MG63 (cell line): ENCODE measurements at regions not wholly inside any gene's neighbourhood (a gene's known extent, or its start where the extent isn't known, plus 50 kb on each side); places are given as distances from the start of the nearest gene placed in this dataset.
A peak's percentile ranks its signal among the peaks of the same experiment; 100 is the strongest.

Source experiments
- DNase-seq: peaks from one replicate; pipeline ENCODE4 v3.0.0-alpha.2; 2020
- H3K27me3 ChIP-seq: fragments of 250-450 bp; sonication (Bioruptor Pico); 2 replicates; pipeline ENCODE4 v1.5.1; 2020; ENCODE audit warnings: mild to moderate bottlenecking, moderate library complexity
- H3K36me3 ChIP-seq: fragments of 250-450 bp; sonication (Bioruptor Pico); 2 replicates; pipeline ENCODE4 v1.5.1; 2020; ENCODE audit warnings: mild to moderate bottlenecking, moderate library complexity
- H3K4me3 ChIP-seq: fragments of 250-450 bp; sonication (Bioruptor Pico); 2 replicates; pipeline ENCODE4 v1.5.1; 2020; ENCODE audit warnings: mild to moderate bottlenecking, moderate library complexity
- H3K9me3 ChIP-seq: fragments of 250-450 bp; sonication (Bioruptor Pico); 2 replicates; pipeline ENCODE4 v1.5.1; 2020; ENCODE audit warnings: mild to moderate bottlenecking, moderate library complexity

- no peaks in the 10 kb centered on the region for H3K36me3 ChIP-seq
- no peak for DNase-seq
Observed at GRCh38 chr10:3699916-3700315, 85.1 kb downstream of the KLF6 start.

DNA sequence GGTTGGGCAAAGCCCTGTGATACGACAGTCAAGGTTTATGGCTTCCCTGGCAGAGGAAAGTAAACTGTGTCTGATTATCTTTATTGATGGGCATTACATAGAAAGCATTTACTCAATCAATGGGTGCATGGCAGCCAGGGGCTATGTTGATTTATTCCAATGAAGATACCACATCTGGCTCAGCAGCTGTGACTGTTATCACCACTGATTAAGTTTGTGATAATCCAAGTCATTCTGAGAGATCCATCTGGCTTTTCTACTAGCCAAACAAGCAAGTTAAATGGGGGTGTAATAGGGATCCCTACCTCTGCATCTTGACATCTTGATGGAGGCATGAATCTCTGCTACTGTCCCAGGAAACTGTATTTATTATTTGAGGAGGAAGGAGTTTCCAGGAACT is 86.7 kb downstream of the KLF6 start:
- no peaks in the 10 kb centered on the region for H3K27me3 ChIP-seq
- no peaks in the 10 kb centered on the region for H3K9me3 ChIP-seq

More at GRCh38 chr10:3699916-3700315, 85.1 kb downstream of the KLF6 start:
- Histone ChIP-seq H3K4me3 (no peak overlapping the region), H3K9me3 (no peaks in the 10 kb centered on the region), H3K27me3 (no peaks in the 10 kb centered on the region)

DNA sequence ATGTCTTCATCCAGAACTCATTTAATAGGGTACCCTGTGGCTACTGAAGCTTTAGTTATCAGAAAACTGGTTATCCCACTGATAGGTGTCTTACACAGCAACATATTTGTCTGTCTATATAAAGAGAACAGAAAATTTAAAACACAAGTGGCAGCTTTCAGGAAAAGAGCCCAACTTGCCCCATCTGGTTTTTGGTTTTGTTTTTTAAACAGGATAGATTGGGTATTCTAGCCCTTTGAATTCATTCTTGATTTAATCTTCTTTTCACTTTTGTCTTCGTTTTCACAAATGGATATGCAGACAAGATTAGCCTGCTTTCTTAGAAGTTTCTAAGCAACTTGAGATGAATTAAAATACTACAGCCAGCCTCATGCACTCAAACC is 91.3 kb downstream of the KLF6 start:
- Histone ChIP-seq H3K27me3 (no peaks in the 10 kb centered on the region), H3K9me3 (no peaks in the 10 kb centered on the region), H3K4me3 (no peak overlapping the region), H3K36me3 (no peaks in the 10 kb centered on the region)
- no peak for DNase-seq

More for the DNA sequence above, 86.7 kb downstream of the KLF6 start:
- DNase-seq: no peak
- Histone ChIP-seq H3K36me3 (no peaks in the 10 kb centered on the region), H3K4me3 (no peak overlapping the region)

- Histone ChIP-seq H3K36me3 (no peaks in the 10 kb centered on the region), H3K4me3 (no peak overlapping the region), H3K27me3 (no peaks in the 10 kb centered on the region), H3K9me3 (no peaks in the 10 kb centered on the region)
- DNase-seq: no peak
Observed at GRCh38 chr10:3693022-3693697, 91.8 kb downstream of the KLF6 start.

DNA sequence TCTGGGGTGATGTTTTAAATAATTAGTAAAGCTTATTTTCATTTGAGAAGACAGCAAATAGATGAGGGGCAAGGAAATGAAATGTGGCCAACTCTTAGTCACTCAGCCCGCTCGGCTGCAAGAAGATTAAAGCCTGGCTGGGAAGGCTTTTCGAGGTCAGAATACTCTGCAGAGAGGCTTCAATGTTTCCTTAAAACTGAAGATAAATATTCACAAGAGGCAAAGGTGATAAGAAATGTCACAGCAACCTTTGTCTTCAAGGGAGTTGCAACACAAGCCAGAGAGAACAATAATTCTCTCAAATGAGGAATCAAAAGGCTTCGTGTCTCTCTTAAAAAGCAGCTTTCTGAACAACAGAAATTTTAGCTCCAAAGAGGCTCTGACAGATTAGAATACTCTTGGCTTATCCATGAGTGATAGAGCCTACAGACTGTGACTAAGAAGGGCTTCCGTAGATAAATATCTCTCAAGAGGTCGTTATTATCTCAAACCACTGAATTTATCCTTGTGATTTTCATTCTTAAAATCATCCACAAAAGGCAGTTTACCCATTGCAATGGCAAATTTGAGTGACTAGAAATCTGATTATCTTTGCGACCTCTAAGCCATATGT is 92.5 kb downstream of the KLF6 start:
- Histone ChIP-seq H3K36me3 (no peaks in the 10 kb centered on the region), H3K27me3 (no peaks in the 10 kb centered on the region), H3K9me3 (no peaks in the 10 kb centered on the region), H3K4me3 (no peak overlapping the region)
- no peak for DNase-seq

DNA sequence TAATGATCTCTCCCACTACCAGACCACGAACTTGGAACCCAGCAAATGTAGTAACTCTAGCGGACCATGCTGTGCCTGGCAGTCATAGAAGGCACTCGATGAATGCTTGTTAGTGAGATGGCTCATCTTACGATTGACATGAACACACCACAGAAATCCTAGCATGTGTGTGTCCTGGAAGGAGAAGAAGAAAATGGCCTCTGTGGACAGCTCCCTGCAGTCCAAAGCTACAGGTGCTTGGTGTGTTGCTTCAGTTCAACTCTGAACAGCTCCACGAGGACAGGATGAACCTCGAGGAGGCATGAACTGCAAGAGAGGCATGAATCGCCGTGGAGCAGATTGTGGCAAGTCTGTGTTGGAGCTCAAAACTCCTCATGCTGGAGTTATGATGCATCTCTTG is 93.5 kb downstream of the KLF6 start:
- Histone ChIP-seq H3K4me3 (no peak overlapping the region), H3K36me3 (no peaks in the 10 kb centered on the region), H3K27me3 (no peaks in the 10 kb centered on the region), H3K9me3 (no peaks in the 10 kb centered on the region)
- no peak for DNase-seq

- Histone ChIP-seq H3K36me3 (no peaks in the 10 kb centered on the region), H3K4me3 (no peak overlapping the region)
- DNase-seq: no peak
Observed at GRCh38 chr10:3689871-3690510, 95.0 kb downstream of the KLF6 start.

DNA sequence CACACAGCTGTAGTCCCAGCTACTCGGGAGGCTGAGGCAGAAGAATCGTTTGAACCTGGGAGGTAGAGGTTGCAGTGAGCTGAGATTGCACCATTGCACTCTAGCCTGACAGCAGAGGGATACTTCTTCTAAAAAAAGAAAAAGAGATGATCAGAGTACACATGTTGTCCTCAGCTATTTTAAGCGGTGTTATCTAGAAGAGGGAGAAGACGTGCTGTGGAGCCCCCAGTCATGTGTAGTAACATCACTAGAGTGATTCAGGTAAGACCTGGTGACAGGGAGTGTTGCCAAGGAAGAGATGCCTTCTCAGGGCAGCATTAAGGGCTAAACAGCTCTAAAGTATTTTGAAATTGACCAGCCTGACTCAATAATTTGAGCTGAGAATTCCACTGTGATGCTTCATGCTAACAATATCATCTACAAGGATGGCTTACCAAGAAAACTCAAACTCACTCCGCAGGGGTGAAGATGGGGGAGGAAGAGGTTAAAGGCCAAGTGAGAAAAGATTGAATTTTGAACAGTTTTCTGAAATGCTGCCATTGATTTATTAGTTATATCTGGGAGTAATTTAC is 97.4 kb downstream of the KLF6 start:
- H3K4me3 ChIP-seq: no peak overlapping the region
- no peaks in the 10 kb centered on the region for H3K36me3 ChIP-seq
- H3K9me3 ChIP-seq: no peaks in the 10 kb centered on the region
- no peaks in the 10 kb centered on the region for H3K27me3 ChIP-seq
- no peak for DNase-seq

More at GRCh38 chr10:3689871-3690510, 95.0 kb downstream of the KLF6 start:
- no peaks in the 10 kb centered on the region for H3K9me3 ChIP-seq
- H3K27me3 ChIP-seq: no peaks in the 10 kb centered on the region

GRCh38 chr10:3685384-3685783 is 99.6 kb downstream of the KLF6 start:
- no peak for DNase-seq
- Histone ChIP-seq H3K4me3 (no peak overlapping the region), H3K9me3 (no peaks in the 10 kb centered on the region), H3K36me3 (no peaks in the 10 kb centered on the region), H3K27me3 (no peaks in the 10 kb centered on the region)

GRCh38 chr10:3684891-3685290 is 100.1 kb downstream of the KLF6 start:
- no peaks in the 10 kb centered on the region for H3K36me3 ChIP-seq
- H3K27me3 ChIP-seq: no peaks in the 10 kb centered on the region
- H3K4me3 ChIP-seq: no peak overlapping the region
- H3K9me3 ChIP-seq: no peaks in the 10 kb centered on the region
- no peak for DNase-seq

DNA sequence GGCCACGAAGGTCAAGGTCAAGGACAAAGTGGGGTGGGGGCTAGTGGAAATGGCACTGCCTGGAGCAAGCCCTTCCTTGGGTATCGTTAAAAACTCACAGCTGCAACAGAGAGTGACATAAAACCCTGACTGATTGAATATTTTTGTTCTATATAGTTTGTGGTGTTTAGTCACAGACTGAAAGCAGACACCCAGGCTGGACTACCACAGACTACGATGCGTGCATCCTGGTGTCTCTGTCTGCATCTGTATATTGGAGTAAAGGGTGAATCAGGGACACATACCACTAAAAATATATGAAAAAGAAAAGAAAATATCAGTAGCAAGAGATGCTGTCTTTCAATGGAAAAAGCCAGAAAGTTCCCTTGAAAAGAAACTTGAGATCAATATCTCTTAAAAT is 101.4 kb downstream of the KLF6 start:
- Histone ChIP-seq H3K4me3 (no peak overlapping the region), H3K9me3 (no peaks in the 10 kb centered on the region), H3K36me3 (no peaks in the 10 kb centered on the region), H3K27me3 (no peaks in the 10 kb centered on the region)
- DNase-seq: no peak

DNA sequence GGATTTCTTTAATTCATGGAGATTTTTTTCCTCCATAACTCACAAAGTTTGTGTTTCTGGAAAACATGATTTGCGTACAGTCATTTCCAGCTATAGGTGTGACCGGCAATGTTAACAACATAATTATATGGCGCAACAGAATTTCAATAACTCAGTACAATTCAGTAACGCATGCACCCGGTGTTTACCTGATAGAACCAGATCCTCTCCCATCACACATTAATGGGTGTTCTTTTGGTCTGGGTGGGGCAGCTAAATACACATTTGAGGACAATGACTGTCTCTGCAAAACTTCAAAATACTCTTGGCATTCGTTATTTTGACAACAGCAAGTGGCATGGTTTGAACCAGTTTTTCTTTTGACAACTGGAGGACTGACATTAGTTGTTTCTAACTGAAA is 102.3 kb downstream of the KLF6 start:
- no peak for DNase-seq
- H3K9me3 ChIP-seq: no peaks in the 10 kb centered on the region
- H3K36me3 ChIP-seq: no peaks in the 10 kb centered on the region
- H3K27me3 ChIP-seq: no peaks in the 10 kb centered on the region
- H3K4me3 ChIP-seq: no peak overlapping the region

DNA sequence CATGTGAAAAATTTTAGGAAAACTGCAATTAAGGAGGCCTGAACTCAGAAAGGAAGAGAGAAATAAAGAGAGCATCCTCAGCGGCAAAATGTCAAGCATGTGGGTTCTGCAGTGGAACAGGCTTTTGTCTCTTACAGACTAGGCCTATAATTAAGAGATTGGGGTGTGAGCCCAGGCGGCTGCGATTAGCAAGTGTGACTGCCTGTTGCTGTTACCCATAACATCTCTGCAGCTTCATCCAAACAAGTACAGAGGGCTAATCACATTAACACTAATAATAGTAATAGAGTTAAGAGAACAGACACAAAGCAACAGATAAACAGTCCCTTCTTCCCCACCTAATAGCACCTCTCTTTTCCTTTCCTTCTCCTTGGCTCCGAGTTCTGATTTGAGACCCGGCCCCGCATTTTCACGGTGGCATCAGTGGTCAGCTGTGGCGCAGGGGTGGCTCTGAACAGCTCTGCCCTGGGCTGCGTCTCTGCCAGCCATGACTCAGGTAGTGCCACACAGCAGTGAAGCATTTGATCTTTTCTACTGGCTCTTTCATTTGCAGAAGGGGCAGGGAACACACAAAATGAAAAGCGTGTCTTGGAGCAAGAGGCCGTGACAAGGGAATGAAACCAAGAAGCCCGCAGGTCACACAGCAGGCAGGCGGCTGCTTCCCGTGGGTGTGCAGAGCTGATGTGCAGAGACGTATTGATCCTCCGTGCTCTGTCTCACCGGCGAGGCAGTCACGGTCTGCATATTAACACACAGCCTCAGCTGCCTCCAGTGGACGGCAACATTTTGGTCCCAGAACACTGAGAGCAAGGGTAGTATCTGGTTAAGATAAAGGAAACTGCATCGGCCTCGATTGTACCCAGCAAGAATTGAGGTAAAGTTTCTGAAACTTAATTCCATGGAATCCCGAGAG is 103.1 kb downstream of the KLF6 start:
- peak; percentile 29 for DNase-seq
- H3K4me3 ChIP-seq: peak overlapping the region; percentile 11; the same call in 1 of the 2 replicates
- no peaks in the 10 kb centered on the region for H3K27me3 ChIP-seq
- no peaks in the 10 kb centered on the region for H3K9me3 ChIP-seq
- H3K36me3 ChIP-seq: no peaks in the 10 kb centered on the region

GRCh38 chr10:3679950-3680629 is 104.9 kb downstream of the KLF6 start:
- no peak for DNase-seq
- Histone ChIP-seq H3K36me3 (no peaks in the 10 kb centered on the region), H3K27me3 (no peaks in the 10 kb centered on the region), H3K4me3 (no peak overlapping the region), H3K9me3 (no peaks in the 10 kb centered on the region)

DNA sequence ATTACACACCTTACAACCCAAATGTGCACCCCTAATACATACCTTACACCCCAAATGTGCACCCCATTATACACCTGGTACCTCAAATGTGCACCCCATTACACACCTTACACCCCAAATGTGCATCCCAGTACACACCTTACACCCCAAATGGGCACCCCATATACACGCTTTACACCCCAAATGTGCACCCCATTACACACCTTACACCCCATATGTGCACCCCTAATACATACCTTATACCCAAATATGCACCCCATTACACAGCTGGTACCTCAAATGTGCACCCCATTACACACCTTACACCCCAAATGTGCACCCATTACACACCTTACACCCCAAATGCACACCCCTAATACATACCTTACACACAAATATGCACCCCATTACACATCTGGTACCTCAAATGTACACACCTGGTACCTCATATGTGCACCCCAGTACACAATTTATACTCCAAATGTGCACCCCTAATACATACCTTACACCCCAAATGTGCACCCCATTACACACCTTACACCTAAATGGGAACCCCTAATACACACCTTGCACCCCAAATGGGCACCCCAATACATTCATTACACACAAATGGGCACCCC is 106.3 kb downstream of the KLF6 start:
- no peak overlapping the region for H3K4me3 ChIP-seq
- DNase-seq: no peak
- no peaks in the 10 kb centered on the region for H3K9me3 ChIP-seq
- H3K36me3 ChIP-seq: no peaks in the 10 kb centered on the region
- no peaks in the 10 kb centered on the region for H3K27me3 ChIP-seq

DNA sequence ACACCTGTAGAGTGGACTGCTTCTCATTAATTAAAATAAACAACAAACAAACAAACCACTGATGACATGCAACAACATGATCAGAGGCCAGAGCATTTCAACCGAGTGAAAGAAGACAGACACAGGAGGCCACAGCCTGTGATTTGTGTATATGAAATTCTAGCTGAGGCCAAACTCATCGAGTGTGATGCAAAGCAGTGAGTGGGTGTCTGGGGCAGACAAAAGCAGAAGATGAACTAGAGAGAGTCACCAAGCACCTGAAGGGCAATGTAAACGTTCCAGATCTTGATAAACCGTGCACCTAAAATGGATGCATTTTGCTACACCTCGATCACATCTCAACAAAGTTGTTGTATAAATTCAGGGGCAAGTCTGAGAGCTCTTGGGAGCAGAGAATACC is 108.4 kb downstream of the KLF6 start:
- no peak for DNase-seq
- no peak overlapping the region for H3K4me3 ChIP-seq
- no peaks in the 10 kb centered on the region for H3K27me3 ChIP-seq
- no peaks in the 10 kb centered on the region for H3K36me3 ChIP-seq
- no peaks in the 10 kb centered on the region for H3K9me3 ChIP-seq
